NCI-H2171 (cell line): ENCODE measurements at regions not wholly inside any gene's neighbourhood (a gene's known extent, or its start where the extent isn't known, plus 50 kb on each side); places are given as distances from the start of the nearest gene placed in this dataset.
"Not testable (repeated sequence)": the region's sequence is repeated elsewhere in the genome, so short reads cannot be mapped to it uniquely, and the experiment has no call there.

Experiments
- DNase-seq: peaks from one replicate; lab custom pipeline; 2025; lab: John Stamatoyannopoulos, UW

DNA sequence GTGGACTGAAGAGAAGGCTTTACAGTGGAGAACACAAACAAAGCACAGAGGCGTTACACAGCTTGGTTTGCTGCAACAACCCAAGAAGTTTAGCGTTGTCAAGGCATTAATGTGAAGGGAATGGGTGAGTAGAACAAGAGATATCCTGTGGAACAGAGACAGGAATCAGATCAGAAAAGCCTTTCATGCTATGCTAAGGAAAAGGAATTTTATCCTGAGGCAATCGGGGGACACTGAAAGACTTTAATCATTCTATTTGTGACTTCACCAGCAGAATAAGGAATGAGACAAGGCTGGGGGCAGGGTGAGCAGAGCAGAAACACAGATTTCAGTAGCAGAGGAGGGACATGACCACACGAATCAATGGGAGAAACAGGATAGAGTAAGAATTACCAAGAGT lies 600.7 kb downstream of the IRS1 start:
- DNase-seq: no peak

DNA sequence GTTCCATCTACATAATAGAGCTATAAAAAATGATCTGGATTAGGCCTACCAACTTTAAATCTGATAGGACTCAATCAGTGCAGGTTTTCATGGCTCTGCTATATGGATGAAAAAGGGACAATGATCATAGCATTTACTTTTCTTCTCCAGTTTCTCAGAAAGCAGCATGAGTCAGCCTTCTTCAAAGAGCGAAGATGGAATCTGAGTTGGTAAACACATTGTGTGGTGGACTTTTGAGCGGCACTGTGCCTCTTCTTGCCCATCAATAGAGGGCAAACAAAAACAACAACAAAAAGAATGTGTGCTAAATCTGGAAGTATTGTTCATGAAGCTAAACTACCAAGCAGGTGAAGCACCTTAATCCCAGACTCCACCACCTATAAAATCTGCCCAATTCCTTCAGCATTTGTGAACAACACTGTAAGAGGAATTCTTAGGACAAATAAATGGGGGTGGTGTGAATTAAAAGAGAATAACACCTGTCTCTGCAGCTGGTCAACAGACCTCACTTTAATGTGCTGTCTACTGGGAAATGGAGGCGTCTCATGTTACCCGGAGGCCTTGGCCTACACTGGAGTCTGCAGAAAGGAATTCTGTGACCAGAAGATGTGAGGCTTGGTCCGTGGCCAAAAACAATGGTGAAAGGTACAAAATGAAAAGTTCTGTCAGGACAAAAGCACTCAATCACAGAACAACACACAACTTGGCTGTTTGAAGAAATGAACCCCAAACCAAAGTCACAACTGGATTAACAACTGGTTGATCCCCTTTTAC lies 609.0 kb downstream of the IRS1 start:
- no peak for DNase-seq

DNA sequence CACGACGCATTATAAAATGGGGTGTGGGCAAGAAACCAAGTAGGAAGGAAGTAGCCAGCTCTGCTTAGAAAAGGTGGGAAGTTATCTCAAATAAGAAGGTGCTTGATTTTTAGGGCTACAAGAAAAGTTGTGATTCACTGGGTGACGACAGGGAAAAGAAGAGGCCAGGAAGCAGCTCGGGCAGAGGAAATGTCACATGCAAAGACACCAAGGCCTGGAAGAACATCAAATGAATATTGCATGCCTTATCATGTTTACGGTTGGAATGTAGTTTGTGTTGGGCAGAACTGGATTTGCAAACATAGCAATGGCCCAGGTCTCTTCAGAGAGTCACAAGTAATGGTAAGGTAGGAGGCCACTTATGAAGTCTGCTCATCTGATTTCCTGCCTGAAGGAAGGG lies 610.6 kb downstream of the IRS1 start:
- no peak for DNase-seq

DNA sequence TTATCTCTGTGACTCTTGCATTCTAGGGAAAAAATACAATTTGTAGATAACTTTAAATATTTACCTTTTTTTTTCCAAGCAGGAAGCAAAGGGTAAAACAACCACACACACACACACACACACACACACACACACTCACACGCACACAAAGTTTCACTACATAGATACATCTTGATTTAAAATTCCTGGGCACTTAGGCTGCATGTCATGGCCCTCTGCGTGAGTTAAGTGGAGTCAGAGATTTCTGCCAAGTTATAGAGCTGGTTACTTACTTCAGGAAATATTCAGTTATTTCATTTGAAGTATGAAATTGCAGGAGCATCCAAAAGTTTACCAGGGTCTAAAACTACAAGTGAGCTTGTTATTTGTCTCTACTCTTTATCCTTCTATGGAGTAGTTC lies 612.0 kb downstream of the IRS1 start:
- no peak for DNase-seq

DNA sequence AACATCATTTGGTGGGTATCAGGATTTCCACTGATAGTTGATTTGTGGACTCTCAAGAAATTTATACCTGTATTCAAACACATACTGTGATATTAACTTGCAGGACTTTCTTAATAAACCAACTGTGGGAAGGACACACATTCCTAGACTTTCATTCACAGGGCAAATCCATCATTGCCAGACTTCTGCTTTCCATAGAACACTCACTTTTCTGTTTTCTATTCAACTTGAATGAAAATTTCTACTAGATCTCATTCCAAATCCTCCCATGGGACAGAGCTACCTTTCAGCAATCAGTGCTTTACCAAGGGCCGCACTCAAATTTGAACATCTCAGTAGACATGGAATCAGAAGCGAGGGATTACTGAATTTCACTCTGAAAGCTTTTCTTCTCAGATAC lies 612.5 kb downstream of the IRS1 start:
- DNase-seq: no peak

DNA sequence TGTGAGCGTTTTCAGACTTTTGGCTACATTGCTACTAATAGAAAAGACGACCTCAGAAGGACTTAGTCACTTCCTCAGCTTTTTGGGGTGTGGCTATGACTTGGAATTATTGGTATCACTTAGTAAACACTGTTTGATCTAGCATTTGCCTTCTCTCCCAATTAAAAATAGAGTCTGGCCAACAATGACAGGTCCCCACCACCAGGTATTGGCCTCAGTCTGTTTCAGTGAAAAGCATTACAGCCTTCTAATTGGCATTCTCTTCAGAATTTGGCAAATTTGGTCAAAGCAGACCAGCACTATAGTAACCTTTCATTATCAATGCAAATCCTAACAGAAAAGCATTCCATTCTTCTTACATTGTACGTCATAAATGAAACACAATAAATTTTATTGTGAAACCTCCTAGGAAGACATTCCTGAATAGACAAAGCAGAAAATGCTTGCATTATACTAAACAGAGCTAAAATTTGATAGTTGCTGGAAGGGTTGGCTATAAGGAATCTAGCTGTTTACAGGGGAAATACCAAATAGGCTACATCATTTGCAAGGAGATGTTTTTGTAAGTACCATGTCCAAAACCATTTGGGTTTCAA lies 613.9 kb downstream of the IRS1 start:
- no peak for DNase-seq

DNA sequence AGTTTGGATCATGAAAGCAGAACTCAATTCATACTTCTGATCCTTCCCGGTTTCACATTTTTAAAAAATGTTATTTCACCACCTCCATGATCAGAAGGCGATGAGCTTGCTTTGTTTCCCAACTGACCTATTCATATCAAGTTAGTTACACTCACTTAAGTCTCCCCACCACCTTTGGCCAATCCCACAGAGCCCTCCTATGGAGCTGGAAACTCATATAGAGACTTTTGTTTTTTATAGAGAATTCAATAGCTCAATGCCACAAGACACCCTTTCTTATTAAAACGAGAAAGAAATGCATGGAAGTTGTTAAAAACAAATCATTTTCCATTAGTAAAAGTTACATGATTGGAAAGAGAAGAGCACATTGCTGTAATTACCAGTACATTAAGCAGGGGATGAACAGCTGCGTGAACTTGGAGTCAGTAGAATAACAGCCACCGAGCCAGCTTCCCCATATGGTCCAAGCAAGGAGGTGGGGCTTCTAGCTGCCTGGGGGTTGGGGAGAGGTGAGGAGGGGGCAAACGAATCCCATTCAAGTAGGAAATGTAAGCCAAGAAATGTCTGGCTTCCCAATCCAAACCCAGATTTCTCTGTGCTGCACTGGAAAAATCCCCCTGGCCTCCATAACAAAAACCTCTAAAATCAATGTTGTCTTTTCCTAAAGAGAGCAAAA lies 614.5 kb downstream of the IRS1 start:
- DNase-seq: no peak

DNA sequence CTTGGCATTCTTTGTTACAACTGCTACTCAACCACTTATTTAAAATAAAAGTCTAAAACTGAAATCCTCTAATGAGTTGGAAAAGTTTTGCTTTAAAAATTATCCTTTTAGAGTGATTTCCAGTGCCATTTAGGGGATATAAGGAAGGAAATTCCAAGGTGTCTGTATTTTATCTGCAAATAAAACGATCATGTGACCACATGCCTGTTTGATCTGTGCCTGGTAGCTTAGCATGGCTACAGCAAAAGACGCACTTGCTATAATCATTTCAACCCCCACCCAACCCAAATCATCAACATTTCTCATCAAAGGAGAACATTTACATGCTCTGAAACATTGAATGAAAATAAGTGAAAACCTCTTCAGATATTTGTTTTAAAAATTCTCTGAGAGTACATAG lies 615.1 kb downstream of the IRS1 start:
- no peak for DNase-seq

DNA sequence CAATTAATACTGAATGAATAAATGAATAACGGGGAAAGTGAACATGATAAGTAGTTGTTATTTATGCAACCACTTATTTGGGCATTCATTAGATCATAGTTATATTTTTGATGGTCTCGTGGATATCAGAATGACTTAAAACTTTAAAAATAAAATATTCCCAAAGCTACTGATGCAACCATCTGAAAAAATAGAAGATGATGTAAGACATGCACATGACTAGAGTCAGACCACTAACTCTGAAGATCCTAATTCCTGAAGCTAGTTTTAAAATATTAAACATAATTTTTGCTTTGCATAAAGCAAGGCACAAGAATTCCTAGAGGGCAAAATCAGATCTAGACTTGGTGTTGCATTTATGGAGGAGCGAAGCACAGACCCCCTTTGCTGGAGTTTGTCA lies 616.1 kb downstream of the IRS1 start:
- no peak for DNase-seq

DNA sequence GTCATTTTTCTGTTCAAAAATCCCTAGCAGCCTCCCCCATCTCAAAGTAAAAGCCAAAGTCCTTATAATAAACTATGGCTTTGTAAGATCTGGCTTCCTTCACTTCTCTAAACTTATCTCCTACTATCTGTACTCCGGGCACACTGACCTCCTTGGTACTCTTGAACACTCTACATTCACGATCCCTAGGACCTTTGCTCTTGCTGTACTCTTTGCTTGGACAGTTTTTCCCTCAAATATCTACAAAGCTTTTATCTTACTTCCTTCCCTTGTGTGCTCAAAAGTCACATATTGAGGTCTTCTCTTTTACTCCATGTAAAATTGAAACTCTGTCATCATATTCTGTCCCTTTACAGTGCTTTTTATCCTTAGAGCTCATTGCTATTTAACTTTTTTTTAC lies 616.6 kb downstream of the IRS1 start:
- DNase-seq: no peak

DNA sequence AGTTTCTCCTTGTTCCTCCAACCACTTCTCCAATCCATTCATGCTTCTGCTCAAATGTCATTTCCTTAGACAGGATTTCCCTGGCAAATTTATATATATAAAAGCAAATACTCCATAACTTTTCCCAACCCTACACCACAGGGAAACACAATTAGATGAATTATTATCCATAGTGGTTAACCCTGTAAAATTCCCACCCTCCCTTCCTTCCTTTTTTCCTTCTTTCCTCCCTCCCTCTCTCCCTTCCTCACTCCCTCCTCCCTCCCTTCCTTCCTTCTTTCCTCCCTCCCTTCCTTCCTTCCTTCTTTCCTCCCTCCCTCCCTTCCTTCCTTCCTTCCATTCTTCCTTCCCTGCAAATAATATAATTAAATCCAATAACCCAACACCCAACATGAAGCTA lies 617.7 kb downstream of the IRS1 start:
- no peak for DNase-seq

DNA sequence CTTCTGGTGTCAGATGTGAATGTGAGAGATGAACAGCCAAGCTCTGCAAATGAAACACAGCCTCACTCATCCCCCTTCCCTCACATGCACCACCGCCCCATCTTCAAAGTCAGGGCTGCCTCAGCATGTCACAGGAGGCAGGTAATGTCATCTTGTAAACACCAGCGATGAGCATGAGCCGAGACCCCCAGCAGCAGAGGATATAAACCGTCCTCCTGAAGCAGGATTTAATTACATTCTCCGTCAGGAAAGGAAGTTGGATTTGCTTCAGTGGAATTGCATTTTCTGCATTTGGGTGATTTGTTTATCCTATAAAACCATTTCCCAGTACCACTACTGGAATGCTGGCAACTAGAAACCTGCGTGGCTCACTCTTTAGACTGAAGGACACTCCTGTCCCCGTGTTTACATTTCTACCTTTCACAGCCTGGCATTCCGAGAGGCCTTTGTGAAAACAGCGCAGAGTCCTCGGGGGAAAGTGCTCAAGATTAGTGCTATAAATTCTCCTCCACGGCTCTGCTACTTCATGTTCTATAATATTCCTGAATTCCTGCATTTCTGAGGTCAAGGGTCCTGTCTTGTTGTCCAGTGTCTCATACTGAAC lies 619.2 kb downstream of the IRS1 start:
- no peak for DNase-seq

DNA sequence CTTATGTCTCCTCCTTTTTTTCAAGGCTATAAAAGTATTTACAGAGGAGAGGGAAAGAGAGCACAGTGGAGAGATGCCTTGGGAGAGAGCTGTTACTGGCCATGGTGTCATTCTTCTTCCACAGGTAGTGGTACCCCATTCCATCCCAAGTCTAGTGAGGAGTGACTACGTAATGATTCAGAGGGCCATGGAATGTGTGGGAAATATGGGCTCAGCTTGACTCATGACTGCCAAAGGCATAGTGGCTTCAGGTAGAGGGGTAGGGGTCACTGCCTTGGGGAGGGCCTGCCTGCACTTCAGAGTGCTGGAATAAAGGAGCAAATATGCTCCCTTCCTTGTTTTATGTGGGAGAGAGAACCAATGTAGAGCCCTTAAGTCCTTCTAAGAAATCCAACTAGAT lies 620.6 kb downstream of the IRS1 start:
- DNase-seq: no peak

DNA sequence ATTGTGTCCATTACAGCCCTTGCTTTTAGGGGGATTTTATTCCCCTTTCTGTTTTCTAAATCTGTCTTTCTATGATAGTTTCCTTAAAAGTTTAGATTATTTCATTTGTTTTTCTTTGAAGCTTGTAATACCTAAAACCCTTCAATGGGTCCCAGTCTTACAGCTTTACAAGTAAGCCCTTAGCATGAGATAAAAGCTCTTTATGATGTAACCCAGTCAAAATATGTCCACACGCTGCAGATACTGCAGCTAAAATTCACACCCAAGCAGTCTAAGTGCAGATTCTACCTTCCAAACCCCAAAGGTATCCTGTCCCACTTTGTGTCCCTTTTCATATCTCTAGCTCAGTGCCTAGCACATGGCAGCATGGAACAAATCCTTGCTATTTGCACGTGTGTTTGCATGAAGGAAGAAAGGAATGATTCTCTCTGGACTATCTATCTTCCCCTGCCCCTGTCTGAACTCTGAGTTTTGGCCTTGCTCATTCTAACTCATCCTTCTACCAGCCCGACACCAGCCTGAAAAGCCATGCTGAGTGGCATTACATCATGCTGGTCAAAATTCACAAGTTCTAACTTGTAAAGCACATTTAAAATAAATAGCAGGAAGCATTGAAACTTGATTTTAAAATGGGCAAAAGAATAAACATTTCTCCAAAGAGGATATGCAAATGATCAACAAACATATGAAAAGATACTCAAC lies 623.2 kb downstream of the IRS1 start:
- DNase-seq: no peak

DNA sequence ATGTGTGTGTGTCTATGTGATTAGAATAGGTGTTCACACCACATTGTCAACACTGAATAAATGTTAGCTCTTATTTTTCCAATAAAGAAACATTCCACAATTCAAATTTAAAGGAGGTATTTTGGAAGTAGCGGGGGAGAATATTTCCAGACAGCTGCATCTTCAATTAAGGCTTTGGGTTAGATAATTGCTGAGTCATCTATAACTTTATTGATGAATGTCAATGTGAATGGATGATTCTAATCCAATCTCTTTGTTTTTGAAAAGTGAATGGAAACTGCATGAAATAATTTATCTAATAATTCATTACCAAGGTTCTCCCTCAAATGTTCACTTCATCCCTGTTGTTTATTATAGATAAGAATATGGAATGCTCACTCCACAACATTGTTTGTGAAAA lies 625.2 kb downstream of the IRS1 start:
- no peak for DNase-seq

DNA sequence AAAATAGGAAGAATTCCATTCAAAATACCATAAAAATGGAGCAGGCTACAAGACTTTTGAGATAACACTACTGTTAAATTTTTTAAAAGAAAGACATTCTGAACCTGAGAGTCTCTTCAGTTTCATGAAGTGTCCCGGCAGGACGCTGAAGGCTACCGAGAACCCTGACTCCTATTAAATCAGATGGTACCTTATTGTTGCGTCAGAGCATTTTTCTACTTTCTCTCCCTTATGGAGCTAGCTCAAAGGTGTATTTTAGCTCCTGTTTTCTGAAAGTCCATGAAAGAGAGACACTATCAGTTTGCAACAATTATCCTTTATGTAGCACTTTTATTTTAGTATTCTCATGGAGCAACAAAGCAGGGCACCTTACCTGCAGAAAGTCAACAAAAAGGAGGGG lies 626.7 kb downstream of the IRS1 start:
- DNase-seq: no peak

DNA sequence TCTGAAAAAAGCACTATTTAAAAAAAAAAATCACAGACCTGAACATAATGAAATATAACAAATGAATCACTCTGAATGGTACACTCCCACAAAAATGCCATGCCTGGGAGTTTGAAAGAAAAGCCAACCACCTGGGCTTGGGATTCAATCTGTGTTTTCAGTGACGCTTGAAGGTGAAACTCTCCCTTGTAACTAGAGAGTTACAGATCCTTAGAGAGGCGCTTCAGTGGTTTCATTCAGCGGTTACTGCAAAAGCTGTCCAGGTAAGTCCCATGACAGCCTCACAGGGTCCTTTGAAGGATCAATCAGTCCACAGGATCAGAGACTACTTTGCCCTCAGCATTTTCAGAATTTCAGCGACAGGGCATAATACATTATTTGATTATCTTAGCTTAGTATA lies 627.3 kb downstream of the IRS1 start:
- DNase-seq: no peak

DNA sequence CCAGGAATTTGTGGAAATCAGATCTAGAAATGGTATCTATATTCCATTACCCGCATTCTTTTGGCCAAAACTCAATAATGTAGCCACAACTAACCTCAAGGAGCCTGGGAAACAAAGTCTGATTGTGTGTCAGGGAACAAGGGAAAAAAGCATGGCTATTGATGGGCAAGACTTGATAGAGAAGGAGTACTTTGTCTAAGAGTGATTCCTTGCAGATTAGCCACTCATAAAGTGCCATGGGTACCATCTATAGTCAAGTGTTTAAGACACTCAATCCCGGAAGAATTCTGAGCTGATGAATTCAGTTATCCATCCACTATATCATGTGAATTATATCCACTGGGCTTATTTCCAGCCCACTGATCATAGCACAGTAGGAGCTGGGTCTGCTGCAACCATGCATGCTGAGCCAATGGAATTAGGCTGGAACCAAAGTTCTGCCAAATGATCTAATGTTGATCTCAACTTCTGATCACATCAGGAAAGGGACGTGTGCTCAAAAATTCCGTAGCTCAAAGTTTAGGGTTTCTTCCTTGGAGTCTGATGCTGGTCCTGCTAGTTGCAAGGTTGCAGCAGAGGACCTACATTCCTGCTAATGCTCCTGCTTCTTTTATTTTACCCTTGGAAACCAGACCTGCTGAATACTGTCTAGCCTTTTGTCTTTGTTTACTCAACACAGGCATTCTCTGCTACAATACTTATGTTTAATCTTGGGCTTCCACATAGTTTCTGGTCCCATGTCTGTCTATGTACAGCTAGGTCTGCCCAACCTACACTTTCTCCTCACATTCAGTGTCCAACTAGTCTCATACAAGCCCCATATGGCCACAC lies 629.7 kb downstream of the IRS1 start:
- no peak for DNase-seq

DNA sequence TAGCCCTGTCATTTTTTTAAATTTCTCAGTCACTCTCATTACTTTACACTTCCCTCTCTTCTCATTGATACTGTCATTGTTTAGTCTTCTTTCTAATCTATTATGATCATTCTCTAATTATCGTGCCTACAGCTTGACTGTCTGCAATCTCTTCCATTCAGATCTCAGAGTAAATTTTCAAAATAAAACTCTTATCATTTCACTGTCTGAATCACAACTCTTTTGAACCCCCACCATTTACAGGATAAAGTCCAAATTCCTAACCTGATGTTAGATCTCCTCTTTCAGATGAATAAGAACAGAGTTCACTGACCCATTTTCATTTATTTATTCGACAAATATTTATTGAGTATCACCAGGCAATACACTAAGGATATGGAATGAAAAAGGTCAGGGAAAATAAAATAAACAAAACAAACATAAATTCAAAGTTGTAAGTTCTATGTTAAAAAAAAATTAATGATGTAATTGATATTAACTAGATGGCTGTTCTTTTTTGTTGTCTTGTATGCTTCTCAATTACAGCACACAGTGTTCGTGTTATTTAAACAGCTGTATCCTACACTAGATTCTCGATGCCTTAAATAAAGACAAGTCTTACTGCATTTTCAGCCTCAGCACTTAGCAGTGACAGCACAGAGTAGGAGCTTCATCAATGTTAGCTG lies 631.0 kb downstream of the IRS1 start:
- no peak for DNase-seq

DNA sequence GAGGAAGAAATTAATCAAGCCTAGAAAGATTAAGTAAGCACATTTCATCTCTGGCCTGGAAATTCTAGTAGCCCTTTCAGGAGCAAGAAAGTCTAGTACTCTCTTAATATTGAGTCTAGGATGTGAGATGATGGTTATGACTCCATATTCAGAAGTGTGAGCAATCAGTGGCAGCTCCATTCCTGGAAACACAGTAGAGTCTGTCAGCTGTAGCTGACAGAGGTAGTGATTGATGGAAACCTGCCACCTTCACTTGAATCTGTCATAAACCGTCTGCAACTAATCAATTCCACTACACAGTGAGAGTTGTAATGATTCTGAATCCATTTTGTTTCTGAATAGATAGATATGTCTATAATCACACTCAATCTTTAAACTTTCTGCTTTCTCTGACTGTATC lies 635.1 kb downstream of the IRS1 start:
- no peak for DNase-seq

DNA sequence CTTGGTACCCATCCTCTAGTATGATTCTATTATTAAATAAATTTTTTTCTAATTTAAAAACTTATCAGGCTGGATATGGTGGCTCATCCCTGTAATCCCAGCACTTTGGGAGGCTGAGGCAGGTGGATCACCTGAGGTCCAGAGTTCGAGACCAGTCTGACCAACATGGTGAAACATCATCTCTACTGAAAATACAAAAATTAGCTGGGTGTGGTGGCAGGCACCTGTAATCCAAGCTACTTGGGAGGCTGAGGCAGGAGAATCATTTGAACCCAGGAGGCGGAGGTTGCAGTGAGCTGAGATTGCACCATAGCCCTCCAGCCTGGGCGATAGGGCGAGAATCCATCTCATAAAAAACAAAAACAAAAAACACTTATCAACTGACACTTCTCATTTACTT lies 639.0 kb downstream of the IRS1 start:
- DNase-seq: not testable (repeated sequence)
